Ovary (tissue), 3 donors: ENCODE measurements at regions not wholly inside any gene's neighbourhood (a gene's known extent, or its start where the extent isn't known, plus 50 kb on each side); places are given as distances from the start of the nearest gene placed in this dataset.

Experiments used
- CTCF ChIP-seq, 3 donors: fragments of 450-650 bp in 2 of 3; fragments of 200-600 bp in 1 of 3; IDR thresholded peaks; one replicate each; pipeline versions ENCODE4 v1.5.1 to v1.8.0; 2016 to 2022; ENCODE audit warnings: antibody characterized with exemption in 3 of 3, mild to moderate bottlenecking in 1 of 3
- EP300 ChIP-seq: sonication (generic); formaldehyde crosslinking; IDR thresholded peaks from one replicate; pipeline ENCODE4 v1.6.1; 2017; ENCODE audit warnings: antibody characterized with exemption
- POLR2A ChIP-seq: fragments of 450-650 bp; IDR thresholded peaks from one replicate; pipeline ENCODE4 v1.6.1; 2017; ENCODE audit warnings: antibody characterized with exemption, mild to moderate bottlenecking, moderate library complexity
- donor health status: DM: no; HTN: no; CAD: no.

- TF ChIP-seq CTCF (IDR thresholded peaks at IDR 0.05) (no peak), POLR2A (no peak), EP300 (no peak)
These were observed 413.8 kb upstream of the CCDC54 start for GRCh38 chr3:106963442-106963841.
